Ovary (tissue), 7 donors: ENCODE measurements at regions not wholly inside any gene's neighbourhood (a gene's known extent, or its start where the extent isn't known, plus 50 kb on each side); places are given as distances from the start of the nearest gene placed in this dataset.

ENCODE experiments used
- DNase-seq, 5 donors: peaks; one replicate each; pipeline ENCODE4 v3.0.0-alpha.2; 2019 to 2020
- H3K27ac ChIP-seq, 2 donors: fragments of 200-600 bp; one replicate each; pipeline versions ENCODE4 v1.5.1 to v1.8.0; 2019 to 2022
- H3K27me3 ChIP-seq: fragments of 200-600 bp; one replicate; pipeline ENCODE4 v1.8.0; 2022
- H3K36me3 ChIP-seq: fragments of 200-600 bp; sonication (generic); one replicate; pipeline ENCODE4 v1.5.1; 2019
- H3K4me1 ChIP-seq: one replicate; pipeline ENCODE4 v1.8.1; 2013; ENCODE audit warnings: mild to moderate bottlenecking, moderate library complexity; ENCODE audit not compliant: insufficient read depth
- H3K4me3 ChIP-seq: fragments of 200-600 bp; sonication (generic); one replicate; pipeline ENCODE4 v1.5.1; 2017
- H3K9me3 ChIP-seq, 2 donors: fragments of 200-600 bp in 1 of 2; sonication (generic) in 1 of 2; one replicate each; pipeline versions ENCODE4 v1.5.1 to v1.8.1; 2013 to 2019; ENCODE audit warnings: mild to moderate bottlenecking in 1 of 2, moderate library complexity in 1 of 2
- EP300 ChIP-seq: sonication (generic); formaldehyde crosslinking; IDR thresholded peaks from one replicate; pipeline ENCODE4 v1.6.1; 2017; ENCODE audit warnings: antibody characterized with exemption
- POLR2A ChIP-seq: fragments of 450-650 bp; IDR thresholded peaks from one replicate; pipeline ENCODE4 v1.6.1; 2017; ENCODE audit warnings: antibody characterized with exemption, mild to moderate bottlenecking, moderate library complexity
- WGBS, 3 donors: extraction: QIAGEN DNeasy Blood & Tissue Kit in 1 of 3; methylation state at CpG; one replicate each; pipeline versions ENCODE4 v1.1.5 to v1.1.7; 2013 to 2017; 5-methylcytosine and 5-hydroxymethylcytosine counted together
- intact Hi-C, 4 donors: fragments of 100-400 bp; cut with DNase I; formaldehyde crosslinking; loops; one replicate each; pipeline versions ENCODE4 v1.11.0 to v1.15.1; 2022 to 2023
- TF ChIP-seq, protein P1 (sequence below), 3 donors: fragments of 450-650 bp in 2 of 3; fragments of 200-600 bp in 1 of 3; IDR thresholded peaks; one replicate each; pipeline versions ENCODE4 v1.5.1 to v1.8.0; 2016 to 2022; ENCODE audit warnings: antibody characterized with exemption in 3 of 3, mild to moderate bottlenecking in 1 of 3
- donor health status: DM: no; HTN: no; CAD: no; lungs with moderate emphysema.
- donor health status: DM: no; HTN: no; CAD: no.
- donor health status: Bipolar disorder and iron deficiency.
- donor health status: DM: no; HTN: no; CAD: no.
- donor health status: DM: yes; HTN: yes; CAD: no.

DNA sequence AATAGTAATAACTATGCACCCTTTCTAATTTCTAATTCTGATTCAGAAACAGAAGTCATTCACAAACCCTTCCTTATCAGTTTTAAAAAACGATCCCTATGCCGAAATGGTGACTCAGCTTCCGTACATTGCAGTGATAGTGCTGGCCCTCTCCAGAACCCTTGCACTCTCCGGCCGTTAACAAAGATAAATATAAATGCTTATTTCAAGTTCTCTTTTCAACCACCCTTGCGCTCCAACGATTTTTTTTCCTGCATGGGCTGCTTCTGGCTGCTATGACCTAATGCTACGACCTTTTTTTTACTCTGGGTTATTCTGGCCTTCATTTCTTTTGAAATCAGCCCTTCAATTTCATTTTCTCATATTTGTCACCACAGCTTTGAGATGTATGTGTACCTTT is 646.2 kb downstream of the NTRK3 start:
- 63 to 70% (median 64%) methylated on average over 8 of the region's 8 CpGs for WGBS, 3 donors
- H3K27ac ChIP-seq: no peak overlapping the region
- H3K4me1 ChIP-seq: no peaks in the 10 kb centered on the region
- no peak for DNase-seq
- H3K27me3 ChIP-seq: no peaks in the 10 kb centered on the region
- no peak overlapping the region for H3K4me3 ChIP-seq
- H3K9me3 ChIP-seq: no peaks in the 10 kb centered on the region
- intact Hi-C loops: no loop called here
- TF ChIP-seq POLR2A (no peak), EP300 (no peak)
- TF ChIP-seq, protein P1, sequence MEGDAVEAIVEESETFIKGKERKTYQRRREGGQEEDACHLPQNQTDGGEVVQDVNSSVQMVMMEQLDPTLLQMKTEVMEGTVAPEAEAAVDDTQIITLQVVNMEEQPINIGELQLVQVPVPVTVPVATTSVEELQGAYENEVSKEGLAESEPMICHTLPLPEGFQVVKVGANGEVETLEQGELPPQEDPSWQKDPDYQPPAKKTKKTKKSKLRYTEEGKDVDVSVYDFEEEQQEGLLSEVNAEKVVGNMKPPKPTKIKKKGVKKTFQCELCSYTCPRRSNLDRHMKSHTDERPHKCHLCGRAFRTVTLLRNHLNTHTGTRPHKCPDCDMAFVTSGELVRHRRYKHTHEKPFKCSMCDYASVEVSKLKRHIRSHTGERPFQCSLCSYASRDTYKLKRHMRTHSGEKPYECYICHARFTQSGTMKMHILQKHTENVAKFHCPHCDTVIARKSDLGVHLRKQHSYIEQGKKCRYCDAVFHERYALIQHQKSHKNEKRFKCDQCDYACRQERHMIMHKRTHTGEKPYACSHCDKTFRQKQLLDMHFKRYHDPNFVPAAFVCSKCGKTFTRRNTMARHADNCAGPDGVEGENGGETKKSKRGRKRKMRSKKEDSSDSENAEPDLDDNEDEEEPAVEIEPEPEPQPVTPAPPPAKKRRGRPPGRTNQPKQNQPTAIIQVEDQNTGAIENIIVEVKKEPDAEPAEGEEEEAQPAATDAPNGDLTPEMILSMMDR (IDR thresholded peaks at IDR 0.05): no peak
- no peaks in the 10 kb centered on the region for H3K36me3 ChIP-seq

DNA sequence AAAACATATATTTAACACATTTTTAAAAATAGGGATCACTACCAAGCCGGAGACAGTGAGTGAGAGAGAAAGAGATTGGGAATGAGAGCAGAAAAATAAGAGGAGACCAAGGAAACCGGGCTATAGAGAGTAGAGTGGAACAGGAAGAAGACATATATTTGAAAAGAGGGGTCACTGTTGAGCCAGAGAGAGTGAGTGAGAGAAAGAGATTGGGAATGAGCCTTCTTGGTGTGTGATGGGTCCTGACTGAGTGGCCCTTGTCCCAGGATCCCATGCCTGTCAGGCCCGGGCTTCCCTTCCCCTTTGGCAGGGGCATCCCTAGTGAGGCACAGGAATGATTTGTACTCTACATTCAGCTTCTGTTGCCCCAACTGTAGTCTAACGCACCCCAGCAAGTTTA is 646.6 kb downstream of the NTRK3 start:
- intact Hi-C loops: no loop called here
- no peak for DNase-seq
- no peaks in the 10 kb centered on the region for H3K4me1 ChIP-seq
- no peak overlapping the region for H3K4me3 ChIP-seq
- no peaks in the 10 kb centered on the region for H3K27me3 ChIP-seq
- TF ChIP-seq, protein P1 (IDR thresholded peaks at IDR 0.05): no peak
- TF ChIP-seq POLR2A (no peak), EP300 (no peak)
- H3K9me3 ChIP-seq: no peaks in the 10 kb centered on the region
- no peaks in the 10 kb centered on the region for H3K36me3 ChIP-seq
- WGBS, 3 donors: 65 to 71% (median 70%) methylated on average over 4 of the region's 4 CpGs
- H3K27ac ChIP-seq: no peak overlapping the region

DNA sequence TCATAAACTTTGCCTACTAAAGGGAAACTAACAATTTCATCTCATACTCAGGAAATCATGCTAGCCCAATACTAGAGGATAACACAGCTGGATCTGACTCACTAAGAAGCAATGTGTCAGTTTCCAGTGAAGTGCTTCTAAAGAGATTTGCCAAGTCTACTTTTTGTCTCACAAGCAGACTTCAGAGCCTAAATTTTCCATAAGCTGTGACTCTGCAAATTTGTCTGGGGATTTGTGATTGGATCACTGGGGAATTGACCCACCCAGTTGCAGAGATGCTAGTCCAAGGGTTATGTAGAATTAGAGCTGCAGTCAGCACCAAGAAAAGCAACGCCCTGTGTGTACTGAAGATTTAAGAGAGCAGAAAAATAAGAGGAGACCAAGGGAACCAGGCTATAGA is 647.1 kb downstream of the NTRK3 start:
- intact Hi-C loops: no loop called here
- no peaks in the 10 kb centered on the region for H3K4me1 ChIP-seq
- WGBS, 3 donors: 24 to 38% (median 26%) methylated on average over 1 of the region's 1 CpG
- no peak overlapping the region for H3K27ac ChIP-seq
- TF ChIP-seq, protein P1 (IDR thresholded peaks at IDR 0.05): no peak
- TF ChIP-seq POLR2A (no peak), EP300 (no peak)
- no peaks in the 10 kb centered on the region for H3K36me3 ChIP-seq
- no peak overlapping the region for H3K4me3 ChIP-seq
- DNase-seq: no peak
- H3K9me3 ChIP-seq: no peaks in the 10 kb centered on the region
- H3K27me3 ChIP-seq: no peaks in the 10 kb centered on the region

DNA sequence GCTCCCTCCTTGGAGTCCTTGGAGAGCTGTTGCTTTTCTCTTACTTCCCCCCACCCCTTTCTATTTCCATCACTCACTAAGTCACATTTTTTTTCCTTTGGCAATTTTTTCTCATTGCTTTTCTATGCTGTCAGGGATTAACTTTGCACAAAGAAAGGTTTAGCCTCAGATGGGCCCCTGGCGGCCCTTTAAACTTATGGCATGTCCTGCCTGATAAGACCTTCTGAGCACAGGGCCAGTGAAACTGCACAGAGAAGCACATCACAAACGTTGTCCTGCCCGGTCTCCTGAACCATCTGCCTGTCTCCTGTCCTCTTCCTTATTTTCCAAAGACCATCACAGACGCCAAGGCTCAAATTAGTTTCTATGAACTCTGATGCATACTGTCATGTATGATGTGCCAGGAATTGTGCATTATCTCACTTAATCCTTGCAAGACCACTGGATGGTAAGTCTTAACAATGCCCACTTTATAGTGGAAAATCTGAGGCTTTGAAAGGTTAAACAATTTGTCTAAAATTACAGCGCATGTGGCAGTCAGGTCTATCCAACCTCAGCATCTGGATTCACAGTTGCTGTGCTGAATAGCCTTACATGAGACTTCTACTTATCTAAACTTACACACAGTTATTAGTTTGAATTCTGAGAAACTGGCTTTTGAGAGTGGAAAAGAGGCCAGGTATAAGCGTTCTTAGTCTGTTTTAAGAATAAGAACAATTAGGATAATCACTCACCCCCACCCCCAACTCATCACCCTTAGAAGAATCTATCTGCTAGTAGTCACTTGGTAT is 648.1 kb downstream of the NTRK3 start:
- intact Hi-C loops: no loop called here
- Histone ChIP-seq H3K27me3 (no peaks in the 10 kb centered on the region), H3K4me3 (no peak overlapping the region), H3K9me3 (no peaks in the 10 kb centered on the region), H3K27ac (no peak overlapping the region), H3K36me3 (no peaks in the 10 kb centered on the region), H3K4me1 (no peaks in the 10 kb centered on the region)
- 71 to 80% (median 74%) methylated on average over 6 of the region's 6 CpGs for WGBS, 3 donors
- no peak for TF ChIP-seq EP300
- TF ChIP-seq POLR2A: no peak
- TF ChIP-seq, protein P1 (IDR thresholded peaks at IDR 0.05): no peak
- DNase-seq: no peak
